Hepatocyte (in vitro differentiated cells): ENCODE measurements at regions not wholly inside any gene's neighbourhood (a gene's known extent, or its start where the extent isn't known, plus 50 kb on each side); places are given as distances from the start of the nearest gene placed in this dataset.

ENCODE experiments used
- CTCF ChIP-seq: fragments of 200-600 bp; sonication (generic); IDR thresholded peaks from 2 replicates; pipeline ENCODE4 v1.5.1; 2016; ENCODE audit warnings: antibody characterized with exemption, mild to moderate bottlenecking; ENCODE audit not compliant: poor library complexity
- EZH2 ChIP-seq: fragments of 200-600 bp; sonication (generic); IDR thresholded peaks from 2 replicates; pipeline ENCODE4 v1.6.1; 2016; ENCODE audit warnings: antibody characterized with exemption, mild to moderate bottlenecking, borderline replicate concordance

- TF ChIP-seq CTCF: no peak
- TF ChIP-seq EZH2: no peak
Measured at GRCh38 chr10:71123023-71123422, 89.3 kb upstream of the UNC5B start.
